ENCODE measurements at regions not wholly inside any gene's neighbourhood (a gene's known extent, or its start where the extent isn't known, plus 50 kb on each side); places are given as distances from the start of the nearest gene placed in this dataset.

GRCh38 chr3:30161375-30161774, 445.0 kb upstream of the TGFBR2 start:
- peak overlapping the region in 4 of 10 donors; percentile 19 to 30 (median 26) for H3K4me3 ChIP-seq
- ATAC-seq (peak; percentile 72 to 93 (median 83)), DNase-seq (peak in 1 of 2 donors; percentile 55)
- H3K27me3 ChIP-seq = no peaks in the 10 kb centered on the region
- intact Hi-C loops (cut with DNase I) = no loop called here
- 26 to 42% methylated on average over 6 of the region's 6 CpGs for WGBS, 2 donors
- peak overlapping the region in 6 of 10 donors; percentile 5 to 67 (median 43) for H3K27ac ChIP-seq
- peaks cover 0 to 16% (median 0%) of the 10 kb centered on the region in 11 donors for H3K9me3 ChIP-seq
- H3K36me3 ChIP-seq = no peaks in the 10 kb centered on the region
- no peak for TF ChIP-seq CTCF (IDR thresholded peaks at IDR 0.05)
- peaks cover 4 to 47% (median 27%) of the 10 kb centered on the region in 9 donors for H3K4me1 ChIP-seq

- TF ChIP-seq CTCF (IDR thresholded peaks at IDR 0.05) = no peak
- no peaks in the 10 kb centered on the region for H3K27me3 ChIP-seq
- 80 to 84% methylated on average over 3 of the region's 3 CpGs for WGBS, 2 donors
- DNase-seq (no peak), ATAC-seq (peak in 1 of 8 donors; percentile 32)
- H3K9me3 ChIP-seq = peaks cover 0 to 19% (median 0%) of the 10 kb centered on the region in 11 donors
- no peaks in the 10 kb centered on the region for H3K36me3 ChIP-seq
- H3K4me3 ChIP-seq = no peak overlapping the region
- H3K27ac ChIP-seq = no peak overlapping the region
- intact Hi-C loops (cut with DNase I) = no loop called here
- peaks cover 0 to 41% (median 15%) of the 10 kb centered on the region in 9 donors for H3K4me1 ChIP-seq
Measured at GRCh38 chr3:30162579-30162978, 443.8 kb upstream of the TGFBR2 start.

GRCh38 chr3:30166535-30166934, 439.9 kb upstream of the TGFBR2 start:
- 87% methylated on average over 4 of the region's 4 CpGs for WGBS, 2 donors
- no peak for TF ChIP-seq CTCF (IDR thresholded peaks at IDR 0.05)
- H3K4me1 ChIP-seq = peaks cover 0 to 27% (median 3%) of the 10 kb centered on the region in 9 donors
- H3K27me3 ChIP-seq = no peaks in the 10 kb centered on the region
- intact Hi-C loops (cut with DNase I) = no loop called here
- H3K9me3 ChIP-seq = peaks cover 0 to 19% (median 0%) of the 10 kb centered on the region in 11 donors
- H3K4me3 ChIP-seq = no peak overlapping the region
- H3K27ac ChIP-seq = no peak overlapping the region
- no peaks in the 10 kb centered on the region for H3K36me3 ChIP-seq
- no peak for DNase-seq
- ATAC-seq = no peak

GRCh38 chr3:30167541-30168011, 438.8 kb upstream of the TGFBR2 start:
- intact Hi-C loops (cut with DNase I) = no loop called here
- Histone ChIP-seq H3K4me1 (peaks cover 0 to 20% (median 0%) of the 10 kb centered on the region in 9 donors), H3K4me3 (no peak overlapping the region), H3K27me3 (no peaks in the 10 kb centered on the region), H3K9me3 (peaks cover 0 to 19% (median 0%) of the 10 kb centered on the region in 11 donors), H3K27ac (peak overlapping the region in 3 of 10 donors; percentile 8 to 16 (median 9)), H3K36me3 (no peaks in the 10 kb centered on the region)
- WGBS, 2 donors = 63 to 67% methylated on average over 3 of the region's 3 CpGs
- ATAC-seq (peak in 2 of 8 donors; percentile 25 to 52), DNase-seq (no peak)
- no peak for TF ChIP-seq CTCF (IDR thresholded peaks at IDR 0.05)

All from heart right ventricle (tissue), 16 donors.